ENCODE measurements at regions not wholly inside any gene's neighbourhood (a gene's known extent, or its start where the extent isn't known, plus 50 kb on each side); places are given as distances from the start of the nearest gene placed in this dataset.

GRCh38 chr21:32119389-32119788 is 159.5 kb downstream of the MIS18A start:
- Histone ChIP-seq H3K27ac (no peak overlapping the region), H3K4me2 (no peak overlapping the region), H3K4me3 (no peak overlapping the region), H3K9me3 (peaks cover 9% of the 10 kb centered on the region; the same call in 1 of the 3 replicates), H3K4me1 (no peaks in the 10 kb centered on the region)
- TF ChIP-seq EHF (CRISPR knock-in tag; IDR thresholded peaks at IDR 0.05): no peak
- no peak for TF ChIP-seq NR3C1 (IDR thresholded peaks at IDR 0.05)
- TF ChIP-seq KDM1A (IDR thresholded peaks at IDR 0.05; ENCODE audit: low read depth): no peak
- TF ChIP-seq CBX8 (IDR thresholded peaks at IDR 0.05): no peak
- WGBS (ENCODE audit: missing lambda C conversion rate): 15% methylated on average over 4 of the region's 4 CpGs
- FAIRE-seq: no peak
- DNase-seq (ENCODE audit: low read depth in 1 of 2, low spot score in 1 of 2): no peak
- ATAC-seq: no peak
- POLR2A ChIA-PET: interaction anchor here (0.7 kb wide), 1 partner anchor 434 kb away, joined by 5 read pairs; no protein-coding TSS in a partner anchor
- CTCF ChIA-PET: no interaction called here

- H3K4me1 ChIP-seq: no peaks in the 10 kb centered on the region
- no peak for DNase-seq (ENCODE audit: low read depth in 1 of 2, low spot score in 1 of 2)
- ChIA-PET POLR2A (no interaction called here), CTCF (no interaction called here)
- 10% methylated on average over 11 of the region's 11 CpGs for WGBS (ENCODE audit: missing lambda C conversion rate)
- no peak overlapping the region for H3K27ac ChIP-seq
- no peak overlapping the region for H3K4me3 ChIP-seq
- H3K9me3 ChIP-seq: no peaks in the 10 kb centered on the region
- FAIRE-seq: no peak
- H3K4me2 ChIP-seq: no peak overlapping the region
- ATAC-seq: no peak
- TF ChIP-seq KDM1A (IDR thresholded peaks at IDR 0.05; ENCODE audit: low read depth) (no peak), ZSCAN20 (CRISPR knock-in tag; IDR thresholded peaks at IDR 0.05) (no peak), SREBF2 (IDR thresholded peaks at IDR 0.05) (no peak), MAX (IDR thresholded peaks at IDR 0.05) (no peak), ESRRA (IDR thresholded peaks at IDR 0.05; ENCODE audit: borderline replicate concordance, low read length) (no peak), HOXA7 (CRISPR knock-in tag; IDR thresholded peaks at IDR 0.05) (no peak), CTCF (IDR thresholded peaks at IDR 0.05) (no peak), RNF2 (IDR thresholded peaks at IDR 0.05; ENCODE audit: borderline replicate concordance, low read depth) (no peak)
Measured at GRCh38 chr21:32114419-32115035, 164.3 kb downstream of the MIS18A start.

GRCh38 chr21:32113486-32113885 is 165.4 kb downstream of the MIS18A start:
- no peak overlapping the region for H3K4me2 ChIP-seq
- no peak overlapping the region for H3K4me3 ChIP-seq
- TF ChIP-seq MAFK (IDR thresholded peaks at IDR 0.05; ENCODE audit: partially characterized antibody) (no peak), TP53 (CRISPR knock-in tag; IDR thresholded peaks at IDR 0.05) (no peak), HMGXB4 (CRISPR knock-in tag; IDR thresholded peaks at IDR 0.05; ENCODE audit: borderline replicate concordance) (no peak), RFX5 (IDR thresholded peaks at IDR 0.05) (no peak), KDM5A (IDR thresholded peaks at IDR 0.05) (no peak), ZFP36 (IDR thresholded peaks at IDR 0.05; ENCODE audit: borderline replicate concordance, partially characterized antibody) (no peak), FOXS1 (CRISPR knock-in tag; IDR thresholded peaks at IDR 0.05) (no peak), FOSL2 (IDR thresholded peaks at IDR 0.05) (no peak), FOSL2 (CRISPR knock-in tag; IDR thresholded peaks at IDR 0.05) (no peak)
- ChIA-PET CTCF (no interaction called here), POLR2A (no interaction called here)
- H3K27ac ChIP-seq: no peak overlapping the region
- no peaks in the 10 kb centered on the region for H3K9me3 ChIP-seq
- DNase-seq (ENCODE audit: low read depth in 1 of 2, low spot score in 1 of 2) (no peak), ATAC-seq (no peak), FAIRE-seq (no peak)
- no peaks in the 10 kb centered on the region for H3K4me1 ChIP-seq
- WGBS (ENCODE audit: missing lambda C conversion rate): 47% methylated on average over 3 of the region's 3 CpGs

All from A549 (cell line).